Tibial nerve (tissue), 4 donors: ENCODE measurements at regions not wholly inside any gene's neighbourhood (a gene's known extent, or its start where the extent isn't known, plus 50 kb on each side); places are given as distances from the start of the nearest gene placed in this dataset.

ENCODE experiments used
- DNase-seq, 2 donors: peaks; one replicate each; pipeline ENCODE4 v3.0.0-alpha.2; 2019; ENCODE audit warnings: low spot score in 2 of 2
- H3K27ac ChIP-seq, 4 donors: fragments of 200-600 bp; sonication (generic) in 3 of 4; one replicate each; pipeline ENCODE4 v1.5.1; 2017 to 2019; ENCODE audit warnings: mild to moderate bottlenecking in 1 of 4
- H3K27me3 ChIP-seq, 2 donors: fragments of 200-600 bp; sonication (generic) in 1 of 2; one replicate each; pipeline versions ENCODE4 v1.5.1 to v1.6.0; 2017 to 2019
- H3K36me3 ChIP-seq, 3 donors: fragments of 200-600 bp; sonication (generic); one replicate each; pipeline ENCODE4 v1.5.1; 2018 to 2019
- H3K4me1 ChIP-seq, 4 donors: fragments of 200-600 bp; sonication (generic) in 3 of 4; one replicate each; pipeline ENCODE4 v1.5.1; 2017 to 2019
- H3K4me3 ChIP-seq, 4 donors: fragments of 200-600 bp; sonication (generic) in 3 of 4; one replicate each; pipeline ENCODE4 v1.5.1; 2017 to 2019; ENCODE audit warnings: mild to moderate bottlenecking in 1 of 4, moderate library complexity in 1 of 4
- H3K9me3 ChIP-seq, 4 donors: fragments of 200-600 bp; sonication (generic) in 3 of 4; one replicate each; pipeline ENCODE4 v1.5.1; 2017 to 2019
- EP300 ChIP-seq, 2 donors: sonication (generic); formaldehyde crosslinking; IDR thresholded peaks; one replicate each; pipeline ENCODE4 v1.6.1; 2017; ENCODE audit warnings: antibody characterized with exemption in 2 of 2, mild to moderate bottlenecking in 1 of 2
- POLR2A ChIP-seq, 2 donors: fragments of 450-650 bp; IDR thresholded peaks; one replicate each; pipeline ENCODE4 v1.6.1; 2017; ENCODE audit warnings: antibody characterized with exemption in 2 of 2, mild to moderate bottlenecking in 2 of 2, moderate library complexity in 2 of 2
- WGBS, 2 donors: methylation state at CpG; one replicate each; pipeline ENCODE4 v1.1.5; 2018; 5-methylcytosine and 5-hydroxymethylcytosine counted together
- TF ChIP-seq, protein P1 (sequence below), 5 experiments: fragments of 200-600 bp in 3 of 5; fragments of 450-650 bp in 2 of 5; sonication (generic) in 3 of 5; IDR thresholded peaks; one replicate each; pipeline ENCODE4 v1.5.1; 2016 to 2019; ENCODE audit warnings: antibody characterized with exemption in 5 of 5, mild to moderate bottlenecking in 3 of 5, moderate library complexity in 2 of 5

DNA sequence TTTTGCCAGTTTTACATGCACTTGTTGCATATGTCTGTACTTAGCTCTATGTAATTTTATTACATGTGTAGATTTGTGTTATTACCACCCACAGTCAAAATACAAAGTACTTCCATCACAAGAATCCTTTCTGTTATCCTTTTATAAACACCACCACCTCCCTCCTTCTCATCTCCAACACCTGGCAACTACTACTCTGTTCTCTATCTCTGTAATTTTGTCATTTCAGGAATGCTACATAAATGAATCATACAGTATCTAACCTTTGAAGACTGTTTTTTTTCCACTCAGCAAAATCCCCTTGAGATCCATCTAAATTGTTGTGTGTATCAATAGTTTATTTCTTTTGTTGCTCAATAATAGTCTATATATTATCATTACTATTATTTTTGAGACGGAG, 64.5 kb upstream of the COP1 start:
- 84 to 96% methylated on average over 1 of the region's 1 CpG for WGBS, 2 donors
- Histone ChIP-seq H3K4me3 (no peak overlapping the region), H3K36me3 (no peaks in the 10 kb centered on the region), H3K9me3 (peaks cover 0 to 4% (median 0%) of the 10 kb centered on the region in 4 donors), H3K27me3 (no peaks in the 10 kb centered on the region), H3K27ac (no peak overlapping the region), H3K4me1 (no peaks in the 10 kb centered on the region)
- no peak for DNase-seq
- TF ChIP-seq, protein P1, sequence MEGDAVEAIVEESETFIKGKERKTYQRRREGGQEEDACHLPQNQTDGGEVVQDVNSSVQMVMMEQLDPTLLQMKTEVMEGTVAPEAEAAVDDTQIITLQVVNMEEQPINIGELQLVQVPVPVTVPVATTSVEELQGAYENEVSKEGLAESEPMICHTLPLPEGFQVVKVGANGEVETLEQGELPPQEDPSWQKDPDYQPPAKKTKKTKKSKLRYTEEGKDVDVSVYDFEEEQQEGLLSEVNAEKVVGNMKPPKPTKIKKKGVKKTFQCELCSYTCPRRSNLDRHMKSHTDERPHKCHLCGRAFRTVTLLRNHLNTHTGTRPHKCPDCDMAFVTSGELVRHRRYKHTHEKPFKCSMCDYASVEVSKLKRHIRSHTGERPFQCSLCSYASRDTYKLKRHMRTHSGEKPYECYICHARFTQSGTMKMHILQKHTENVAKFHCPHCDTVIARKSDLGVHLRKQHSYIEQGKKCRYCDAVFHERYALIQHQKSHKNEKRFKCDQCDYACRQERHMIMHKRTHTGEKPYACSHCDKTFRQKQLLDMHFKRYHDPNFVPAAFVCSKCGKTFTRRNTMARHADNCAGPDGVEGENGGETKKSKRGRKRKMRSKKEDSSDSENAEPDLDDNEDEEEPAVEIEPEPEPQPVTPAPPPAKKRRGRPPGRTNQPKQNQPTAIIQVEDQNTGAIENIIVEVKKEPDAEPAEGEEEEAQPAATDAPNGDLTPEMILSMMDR (IDR thresholded peaks at IDR 0.05), result no peak
- TF ChIP-seq POLR2A (IDR thresholded peaks at IDR 0.05) (no peak), EP300 (IDR thresholded peaks at IDR 0.05) (no peak)
